H1 (cell line): ENCODE measurements at regions not wholly inside any gene's neighbourhood (a gene's known extent, or its start where the extent isn't known, plus 50 kb on each side); places are given as distances from the start of the nearest gene placed in this dataset.

Source experiments
- CTCF ChIA-PET: fragments of 300-600 bp; sonication (Branson Sonifier 250); formaldehyde crosslinking; loops from one replicate; lab custom pipeline; 2021; ENCODE audit not compliant: partially characterized antibody; lab: Charles Lee
- POLR2A ChIA-PET: fragments of 300-600 bp; sonication (Branson Sonifier 250); formaldehyde crosslinking; loops from one replicate; lab custom pipeline; 2021; ENCODE audit warnings: inconsistent platforms; ENCODE audit not compliant: partially characterized antibody; lab: Charles Lee
- DNase-seq, 2 experiments: peaks; one replicate each; pipeline versions ENCODE4 v3.0.0 to v3.0.0-alpha.2; 2010 to 2022; ENCODE audit warnings: low spot score in 2 of 2, low read depth in 1 of 2, mixed read lengths in 1 of 2
- FAIRE-seq: peaks from 2 replicates; lab custom pipeline; 2011; peaks lifted over from hg19 to GRCh38; lab: Jason Lieb, UNC
- H2AFZ ChIP-seq: 2 replicates; pipeline ENCODE4 v1.8.1; 2012; ENCODE audit warnings: low read length, inconsistent platforms
- H2AK5ac ChIP-seq: 2 replicates; pipeline ENCODE4 v1.6.1; 2013; ENCODE audit warnings: low read depth, low read length
- H2BK120ac ChIP-seq: replicated peaks from 2 replicates; pipeline ENCODE3; 2013; ENCODE audit warnings: low read depth, low read length, inconsistent platforms
- H2BK12ac ChIP-seq: 2 replicates; pipeline ENCODE4 v1.6.1; 2013; ENCODE audit warnings: low read depth, low read length
- H2BK15ac ChIP-seq: 2 replicates; pipeline ENCODE4 v1.6.1; 2013; ENCODE audit warnings: low read length
- H2BK20ac ChIP-seq: 2 replicates; pipeline ENCODE4 v1.6.1; 2013; ENCODE audit warnings: low read length
- H2BK5ac ChIP-seq: 2 replicates; pipeline ENCODE4 v1.6.1; 2013; ENCODE audit warnings: low read depth, low read length
- H3K14ac ChIP-seq: 2 replicates; pipeline ENCODE4 v1.6.1; 2013; ENCODE audit warnings: inconsistent platforms; ENCODE audit not compliant: insufficient read length
- H3K18ac ChIP-seq: 2 replicates; pipeline ENCODE4 v1.6.1; 2013; ENCODE audit warnings: low read length; ENCODE audit errors: extremely low read depth
- H3K23ac ChIP-seq: 2 replicates; pipeline ENCODE4 v1.6.1; 2013; ENCODE audit warnings: inconsistent platforms; ENCODE audit not compliant: insufficient read length
- H3K23me2 ChIP-seq: 2 replicates; pipeline ENCODE4 v1.6.1; 2013; ENCODE audit warnings: low read depth, low read length
- H3K27ac ChIP-seq: 2 replicates; pipeline ENCODE4 v1.6.1; 2011; ENCODE audit warnings: low read depth, low read length, inconsistent platforms
- H3K27me3 ChIP-seq, 4 experiments: replicated peaks in 1 of 4; 1 replicate in 1 of 4; 2 replicates in 3 of 4; pipeline versions ENCODE4 v1.6.1 to v1.8.1; 2011 to 2013; ENCODE audit warnings: low read length in 3 of 4, mild to moderate bottlenecking in 3 of 4, inconsistent platforms in 2 of 4, mixed read lengths in 2 of 4, moderate library complexity in 1 of 4; ENCODE audit not compliant: control insufficient read depth in 3 of 4, insufficient read depth in 3 of 4; ENCODE audit errors: extremely low read depth in 1 of 4
- H3K36me3 ChIP-seq, 4 experiments: 2 replicates each; pipeline versions ENCODE4 v1.6.1 to v1.8.1; 2011 to 2013; ENCODE audit warnings: mild to moderate bottlenecking in 4 of 4, low read length in 3 of 4, moderate library complexity in 2 of 4, control low read depth in 1 of 4, inconsistent platforms in 1 of 4; ENCODE audit not compliant: insufficient read depth in 4 of 4, control insufficient read depth in 2 of 4
- H3K4ac ChIP-seq: replicated peaks from 2 replicates; pipeline ENCODE3; 2013; ENCODE audit warnings: low read length, low read depth, mixed read lengths, inconsistent platforms; ENCODE audit not compliant: insufficient read length
- H3K4me1 ChIP-seq, 4 experiments: replicated peaks in 1 of 4; 1 replicate in 1 of 4; 2 replicates in 3 of 4; pipeline versions ENCODE4 v1.6.1 to v1.8.1; 2011 to 2013; ENCODE audit warnings: low read length in 3 of 4, inconsistent platforms in 2 of 4, mixed read lengths in 1 of 4; ENCODE audit not compliant: insufficient read depth in 4 of 4, control insufficient read depth in 3 of 4
- H3K4me2 ChIP-seq, 2 experiments: 2 replicates each; pipeline versions ENCODE4 v1.6.1 to v1.8.1; 2011 to 2013; ENCODE audit warnings: low read depth in 2 of 2, low read length in 2 of 2, control low read depth in 1 of 2, inconsistent platforms in 1 of 2, mild to moderate bottlenecking in 1 of 2; ENCODE audit not compliant: insufficient read depth in 1 of 2
- H3K4me3 ChIP-seq, 4 experiments: fragments of 200-600, 300-600 bp in 1 of 4; sonication (generic), shearing (Covaris generic), sonication (Bioruptor Twin) in 1 of 4; 2 replicates each; pipeline versions ENCODE4 v1.5.1 to v1.8.1; 2011 to 2016; ENCODE audit warnings: low read length in 4 of 4, low read depth in 3 of 4, control low read depth in 2 of 4, inconsistent platforms in 2 of 4, mild to moderate bottlenecking in 2 of 4, mixed read lengths in 1 of 4, moderate library complexity in 1 of 4; ENCODE audit not compliant: insufficient read depth in 2 of 4; ENCODE audit errors: extremely low read depth in 1 of 4
- H3K56ac ChIP-seq: replicated peaks from 2 replicates; pipeline ENCODE3; 2013; ENCODE audit warnings: low read depth, mild to moderate bottlenecking, mixed read lengths, low read length, inconsistent platforms; ENCODE audit not compliant: insufficient read length
- H3K79me1 ChIP-seq: 2 replicates; pipeline ENCODE4 v1.6.1; 2013; ENCODE audit warnings: low read depth, low read length, control low read depth
- H3K79me2 ChIP-seq, 2 experiments: 2 replicates each; pipeline versions ENCODE4 v1.6.1 to v1.8.1; 2012 to 2013; ENCODE audit warnings: low read length in 2 of 2, mild to moderate bottlenecking in 2 of 2, inconsistent platforms in 1 of 2; ENCODE audit not compliant: insufficient read depth in 2 of 2, control insufficient read depth in 1 of 2
- H3K9ac ChIP-seq, 4 experiments: replicated peaks in 1 of 4; 1 replicate in 1 of 4; 2 replicates in 3 of 4; pipeline versions ENCODE4 v1.6.1 to v1.8.1; 2011 to 2013; ENCODE audit warnings: low read depth in 3 of 4, low read length in 3 of 4, control low read depth in 2 of 4, mild to moderate bottlenecking in 2 of 4, moderate library complexity in 2 of 4, inconsistent platforms in 1 of 4; ENCODE audit errors: extremely low read depth in 1 of 4
- H3K9me3 ChIP-seq, 2 experiments: 2 replicates each; pipeline versions ENCODE4 v1.6.1 to v1.8.1; 2012 to 2013; ENCODE audit warnings: mild to moderate bottlenecking in 2 of 2, moderate library complexity in 2 of 2, control low read depth in 1 of 2, inconsistent platforms in 1 of 2, low read depth in 1 of 2, low read length in 1 of 2, mixed read lengths in 1 of 2; ENCODE audit not compliant: insufficient read depth in 2 of 2
- H4K20me1 ChIP-seq, 2 experiments: replicated peaks in 1 of 2; 2 replicates each; pipeline versions ENCODE3 to v1.8.1; 2011 to 2013; ENCODE audit warnings: inconsistent platforms in 2 of 2, low read length in 2 of 2, mild to moderate bottlenecking in 1 of 2; ENCODE audit not compliant: insufficient read depth in 2 of 2, control insufficient read depth in 1 of 2
- H4K5ac ChIP-seq: 2 replicates; pipeline ENCODE4 v1.6.1; 2013; ENCODE audit warnings: low read length, low read depth, mixed read lengths, inconsistent platforms; ENCODE audit not compliant: insufficient read length
- H4K8ac ChIP-seq: 2 replicates; pipeline ENCODE4 v1.8.0; 2013; ENCODE audit warnings: mild to moderate bottlenecking, moderate library complexity, low read length, inconsistent platforms; ENCODE audit not compliant: insufficient read depth; ENCODE audit errors: extremely low read depth
- H4K91ac ChIP-seq: replicated peaks from 2 replicates; pipeline ENCODE3; 2013; ENCODE audit warnings: low read length, mixed read lengths, inconsistent platforms; ENCODE audit not compliant: insufficient read length
- CBX8 ChIP-seq: fragments of 300-800, 300-1000 bp; sonication (generic); IDR thresholded peaks from 2 replicates; pipeline ENCODE4 v1.7.1; 2016; ENCODE audit warnings: low read depth, low read length, borderline replicate concordance
- CHD1 ChIP-seq: IDR thresholded peaks from 2 replicates; pipeline ENCODE4 v1.6.1; 2012; ENCODE audit warnings: low read depth, low read length, improper control_type of control experiment
- CHD2 ChIP-seq: IDR thresholded peaks from 2 replicates; pipeline ENCODE4 v1.6.1; 2012; ENCODE audit warnings: low read length, improper control_type of control experiment
- E2F6 ChIP-seq: IDR thresholded peaks from 2 replicates; pipeline ENCODE4 v1.6.1; 2012; ENCODE audit warnings: inconsistent platforms
- EGR1 ChIP-seq: IDR thresholded peaks from 2 replicates; pipeline ENCODE4 v1.6.1; 2011; ENCODE audit warnings: low read depth, low read length, borderline replicate concordance
- GTF2F1 ChIP-seq: IDR thresholded peaks from 2 replicates; pipeline ENCODE4 v1.6.1; 2012; ENCODE audit warnings: low read depth, low read length, improper control_type of control experiment, borderline replicate concordance
- KDM1A ChIP-seq: fragments of 200-600, 300-600 bp; sonication (generic); IDR thresholded peaks from 2 replicates; pipeline ENCODE4 v1.7.1; 2016; ENCODE audit warnings: mild to moderate bottlenecking, low read length, borderline replicate concordance
- SP1 ChIP-seq: IDR thresholded peaks from 2 replicates; pipeline ENCODE4 v1.6.1; 2011; ENCODE audit warnings: low read depth, low read length
- SP2 ChIP-seq: IDR thresholded peaks from 2 replicates; pipeline ENCODE4 v1.6.1; 2012; ENCODE audit warnings: mild to moderate bottlenecking, low read length, inconsistent platforms
- SRF ChIP-seq: IDR thresholded peaks from 2 replicates; pipeline ENCODE4 v1.6.1; 2011; ENCODE audit warnings: mild to moderate bottlenecking, low read depth, low read length, moderate library complexity
- TBP ChIP-seq: IDR thresholded peaks from 2 replicates; pipeline ENCODE4 v1.6.1; 2011; ENCODE audit warnings: low read depth, low read length, improper control_type of control experiment
- WGBS, 2 experiments: shearing (Covaris generic) in 1 of 2; methylation state at CpG; one replicate each; pipeline versions ENCODE4 v1.1.6 to v1.1.7; 2013 to 2015; ENCODE audit warnings: low lambda C conversion rate in 2 of 2, mixed read lengths in 2 of 2, inconsistent platforms in 1 of 2, low coverage in 1 of 2, missing lambda C conversion rate in 1 of 2; ENCODE audit not compliant: insufficient replicate concordance in 2 of 2, insufficient coverage in 1 of 2, insufficient read length in 1 of 2; ENCODE audit errors: extremely low coverage in 1 of 2, missing lambda C conversion rate in 1 of 2; 5-methylcytosine and 5-hydroxymethylcytosine counted together
- TF ChIP-seq, protein P1 (sequence below): IDR thresholded peaks from 2 replicates; pipeline ENCODE4 v1.6.1; 2012; ENCODE audit warnings: low read length, inconsistent platforms
- TF ChIP-seq, protein P2 (sequence below): IDR thresholded peaks from 2 replicates; pipeline ENCODE4 v1.6.1; 2012; ENCODE audit warnings: inconsistent platforms

DNA sequence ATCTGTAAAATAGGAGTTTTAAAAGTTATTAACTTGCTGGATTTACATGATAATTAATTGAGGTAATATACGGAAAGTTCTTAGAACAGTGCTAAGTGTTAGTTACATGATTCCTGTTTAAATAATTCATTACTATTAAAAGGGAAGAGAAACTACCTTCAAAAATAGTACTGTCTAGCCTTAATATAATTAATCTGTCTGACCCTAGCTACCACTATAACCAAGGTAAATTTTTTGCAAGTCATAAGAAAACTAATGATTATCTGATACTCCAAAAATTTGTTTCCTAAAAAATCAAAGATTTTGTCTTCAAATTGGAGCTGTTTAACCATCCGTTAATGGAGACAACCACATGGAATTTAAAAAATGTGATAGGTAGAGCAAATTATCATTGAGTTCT lies 294.3 kb upstream of the FBXO33 start:
- H2AFZ ChIP-seq, result no peak overlapping the region
- POLR2A ChIA-PET, result no interaction called here
- H2BK12ac ChIP-seq, result no peak overlapping the region
- no peak overlapping the region for H2BK20ac ChIP-seq
- H4K5ac ChIP-seq, result no peak overlapping the region
- no peak overlapping the region for H2AK5ac ChIP-seq
- H3K23ac ChIP-seq, result no peak overlapping the region
- no peak overlapping the region for H3K18ac ChIP-seq
- no peak overlapping the region for H4K91ac ChIP-seq
- no peak overlapping the region for H4K8ac ChIP-seq
- CTCF ChIA-PET, result no interaction called here
- H3K9ac ChIP-seq, result no peak overlapping the region
- no peaks in the 10 kb centered on the region for H3K79me2 ChIP-seq
- DNase-seq (no peak), FAIRE-seq (no peak)
- no peak overlapping the region for H3K4me3 ChIP-seq
- no peak overlapping the region for H2BK15ac ChIP-seq
- H3K79me1 ChIP-seq, result no peaks in the 10 kb centered on the region
- H4K20me1 ChIP-seq, result no peaks in the 10 kb centered on the region
- no peaks in the 10 kb centered on the region for H3K23me2 ChIP-seq
- WGBS, 2 experiments, result 92% methylated on average over 2 of the region's 2 CpGs; no CpG with 5 or more reads in 1 of the 2 experiments
- no peak overlapping the region for H3K4ac ChIP-seq
- no peak overlapping the region for H3K56ac ChIP-seq
- H2BK120ac ChIP-seq, result no peak overlapping the region
- no peak overlapping the region for H2BK5ac ChIP-seq
- H3K14ac ChIP-seq, result no peak overlapping the region
- 0 out of 4 replicates have a peak, but pooled peaks cover 0 to under 1% of the 10 kb centered on the region in 2 experiments for H3K9me3 ChIP-seq
- no peaks in the 10 kb centered on the region for H3K4me1 ChIP-seq
- H3K27ac ChIP-seq, result no peak overlapping the region
- H3K4me2 ChIP-seq, result no peak overlapping the region
- no peaks in the 10 kb centered on the region for H3K27me3 ChIP-seq
- H3K36me3 ChIP-seq, result no peaks in the 10 kb centered on the region
- TF ChIP-seq SP2 (no peak), CHD1 (no peak), EGR1 (no peak), KDM1A (no peak), TBP (no peak), CHD2 (no peak), SRF (no peak), GTF2F1 (no peak), CBX8 (no peak), E2F6 (no peak), SP1 (no peak)
- TF ChIP-seq, protein P1, sequence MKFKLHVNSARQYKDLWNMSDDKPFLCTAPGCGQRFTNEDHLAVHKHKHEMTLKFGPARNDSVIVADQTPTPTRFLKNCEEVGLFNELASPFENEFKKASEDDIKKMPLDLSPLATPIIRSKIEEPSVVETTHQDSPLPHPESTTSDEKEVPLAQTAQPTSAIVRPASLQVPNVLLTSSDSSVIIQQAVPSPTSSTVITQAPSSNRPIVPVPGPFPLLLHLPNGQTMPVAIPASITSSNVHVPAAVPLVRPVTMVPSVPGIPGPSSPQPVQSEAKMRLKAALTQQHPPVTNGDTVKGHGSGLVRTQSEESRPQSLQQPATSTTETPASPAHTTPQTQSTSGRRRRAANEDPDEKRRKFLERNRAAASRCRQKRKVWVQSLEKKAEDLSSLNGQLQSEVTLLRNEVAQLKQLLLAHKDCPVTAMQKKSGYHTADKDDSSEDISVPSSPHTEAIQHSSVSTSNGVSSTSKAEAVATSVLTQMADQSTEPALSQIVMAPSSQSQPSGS, result no peak
- TF ChIP-seq, protein P2, sequence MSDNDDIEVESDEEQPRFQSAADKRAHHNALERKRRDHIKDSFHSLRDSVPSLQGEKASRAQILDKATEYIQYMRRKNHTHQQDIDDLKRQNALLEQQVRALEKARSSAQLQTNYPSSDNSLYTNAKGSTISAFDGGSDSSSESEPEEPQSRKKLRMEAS, result no peak
